ENCODE measurements at regions not wholly inside any gene's neighbourhood (a gene's known extent, or its start where the extent isn't known, plus 50 kb on each side); places are given as distances from the start of the nearest gene placed in this dataset.

DNA sequence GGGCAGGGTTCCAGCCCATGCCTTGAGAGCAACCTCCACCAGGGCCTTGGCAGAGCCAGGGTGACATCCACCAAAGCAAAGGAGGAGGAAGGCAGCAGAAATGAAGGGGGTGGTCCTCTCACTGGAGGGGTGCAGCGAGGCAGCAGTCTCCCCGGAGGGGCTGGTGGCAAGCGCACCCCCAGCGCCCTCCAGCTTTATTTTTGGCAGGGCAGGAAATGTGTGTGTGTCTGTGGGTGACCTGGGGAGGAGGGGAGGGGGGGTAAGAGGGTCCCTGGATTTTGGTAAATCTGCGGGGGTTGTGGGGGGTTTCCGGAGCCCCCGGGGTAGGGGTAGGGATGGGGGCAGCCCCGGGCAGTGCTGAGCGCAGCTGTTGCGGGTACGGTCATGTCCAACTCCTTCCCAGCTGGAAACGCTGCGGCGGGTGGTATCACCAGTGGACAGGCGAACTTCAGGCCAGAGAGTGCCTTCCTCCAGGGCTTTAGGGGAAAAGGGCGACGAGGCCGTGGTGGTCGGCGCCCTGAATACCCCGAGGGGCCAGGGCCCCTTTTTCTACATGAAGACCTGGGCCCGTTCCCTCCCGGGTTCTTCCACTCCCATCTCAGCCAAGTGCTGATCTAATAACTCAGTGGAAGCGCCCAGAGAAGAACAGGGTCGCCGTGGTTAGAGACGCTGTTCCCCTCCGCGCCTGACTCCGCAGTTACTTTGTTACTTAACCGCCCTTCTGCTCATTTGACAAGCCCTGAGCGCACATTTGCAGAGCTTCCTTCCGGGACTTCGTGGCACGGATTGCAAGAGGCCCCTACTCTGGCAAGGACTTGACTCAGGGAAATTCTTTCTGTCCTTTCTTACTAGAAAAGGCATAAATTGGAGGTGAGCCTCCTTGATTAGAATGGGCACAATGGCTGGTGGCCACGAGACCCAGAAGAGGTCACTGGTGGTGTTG lies 55.2 kb downstream of the FOS start:
- H3K27me3 ChIP-seq (replicated peaks; ENCODE audit: control insufficient read depth, insufficient read depth, low read length): no peaks in the 10 kb centered on the region
- H3K4me3 ChIP-seq (ENCODE audit: low read length): peak overlapping the region; percentile 20
- peaks cover 6% of the 10 kb centered on the region for H3K9me3 ChIP-seq (ENCODE audit: control insufficient read depth, low read length)
- DNase-seq (ENCODE audit: low read depth): no peak
- H3K4me1 ChIP-seq (ENCODE audit: control insufficient read depth, insufficient read depth, low read length): peaks cover 14% of the 10 kb centered on the region
- no peaks in the 10 kb centered on the region for H3K36me3 ChIP-seq (ENCODE audit: control insufficient read depth, insufficient read depth, low read length, severe bottlenecking)
- peak overlapping the region; percentile 2 for H3K9ac ChIP-seq (ENCODE audit: low read length)

DNA sequence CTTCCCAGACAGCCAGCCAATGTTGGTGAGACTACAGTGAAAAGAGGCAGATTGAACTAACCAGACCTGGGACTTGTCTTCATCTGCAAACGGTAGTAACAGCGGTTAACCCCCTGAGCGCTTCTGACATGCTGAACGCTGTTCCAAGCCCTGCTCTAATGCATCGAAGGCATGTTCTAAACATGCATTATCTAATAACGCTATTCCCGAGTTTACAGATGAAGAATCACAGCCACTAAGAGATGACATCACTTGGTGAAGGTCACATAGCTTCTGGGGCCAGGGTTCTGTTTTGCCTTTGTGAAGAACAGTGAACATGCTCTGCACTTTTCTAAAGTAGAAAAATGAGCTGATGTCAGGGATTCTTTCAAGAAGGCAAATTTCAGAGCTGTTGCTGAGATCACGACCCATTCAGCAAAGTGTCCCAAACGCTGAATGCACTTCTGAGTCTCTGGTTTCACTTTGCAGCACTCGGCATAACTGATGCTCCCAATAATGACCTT lies 56.0 kb downstream of the FOS start:
- Histone ChIP-seq H3K9me3 (ENCODE audit: control insufficient read depth, low read length) (peaks cover 6% of the 10 kb centered on the region), H3K4me3 (ENCODE audit: low read length) (peak overlapping the region; percentile 20)
- DNase-seq (ENCODE audit: low read depth): no peak

GRCh38 chr14:75335571-75335970 lies 56.9 kb downstream of the FOS start:
- H3K4me1 ChIP-seq (ENCODE audit: control insufficient read depth, insufficient read depth, low read length): peaks cover 30% of the 10 kb centered on the region
- peaks cover 6% of the 10 kb centered on the region for H3K9me3 ChIP-seq (ENCODE audit: control insufficient read depth, low read length)
- no peak overlapping the region for H3K4me3 ChIP-seq (ENCODE audit: low read length)
- H3K27me3 ChIP-seq (replicated peaks; ENCODE audit: control insufficient read depth, insufficient read depth, low read length): no peaks in the 10 kb centered on the region
- DNase-seq (ENCODE audit: low read depth): no peak
- H3K9ac ChIP-seq (ENCODE audit: low read length): no peak overlapping the region
- H3K36me3 ChIP-seq (ENCODE audit: control insufficient read depth, insufficient read depth, low read length, severe bottlenecking): no peaks in the 10 kb centered on the region

More for the DNA sequence above, 56.0 kb downstream of the FOS start:
- H3K9ac ChIP-seq (ENCODE audit: low read length): peak overlapping the region; percentile 2
- peaks cover 21% of the 10 kb centered on the region for H3K4me1 ChIP-seq (ENCODE audit: control insufficient read depth, insufficient read depth, low read length)
- H3K36me3 ChIP-seq (ENCODE audit: control insufficient read depth, insufficient read depth, low read length, severe bottlenecking): no peaks in the 10 kb centered on the region
- no peaks in the 10 kb centered on the region for H3K27me3 ChIP-seq (replicated peaks; ENCODE audit: control insufficient read depth, insufficient read depth, low read length)

DNA sequence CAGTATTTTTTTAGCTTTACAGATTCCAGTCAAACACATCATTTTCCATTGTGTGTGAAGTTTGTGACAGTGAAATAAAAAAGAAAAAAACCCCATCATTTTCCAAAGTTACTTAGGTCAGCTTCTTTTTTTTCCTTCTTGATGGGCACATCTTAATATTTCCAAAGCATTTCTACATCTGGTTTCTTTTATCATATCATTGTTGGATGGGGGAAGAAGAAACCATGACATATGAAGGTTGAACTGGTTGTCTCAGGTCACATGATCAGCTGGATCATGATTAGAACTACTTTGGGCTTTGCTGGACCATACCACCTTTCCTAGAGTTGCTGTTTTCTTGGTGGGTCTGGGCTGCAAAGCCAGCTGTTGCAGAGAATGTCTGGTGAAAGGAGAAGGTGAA lies 59.8 kb downstream of the FOS start:
- H3K9ac ChIP-seq (ENCODE audit: low read length): no peak overlapping the region
- H3K4me3 ChIP-seq (ENCODE audit: low read length): no peak overlapping the region
- H3K27me3 ChIP-seq (replicated peaks; ENCODE audit: control insufficient read depth, insufficient read depth, low read length): no peaks in the 10 kb centered on the region
- H3K4me1 ChIP-seq (ENCODE audit: control insufficient read depth, insufficient read depth, low read length): peaks cover 57% of the 10 kb centered on the region
- peaks cover 6% of the 10 kb centered on the region for H3K9me3 ChIP-seq (ENCODE audit: control insufficient read depth, low read length)
- no peaks in the 10 kb centered on the region for H3K36me3 ChIP-seq (ENCODE audit: control insufficient read depth, insufficient read depth, low read length, severe bottlenecking)
- DNase-seq (ENCODE audit: low read depth): no peak

GRCh38 chr14:75339059-75339458 lies 60.4 kb downstream of the FOS start:
- no peak overlapping the region for H3K4me3 ChIP-seq (ENCODE audit: low read length)
- H3K27me3 ChIP-seq (replicated peaks; ENCODE audit: control insufficient read depth, insufficient read depth, low read length): no peaks in the 10 kb centered on the region
- no peak overlapping the region for H3K9ac ChIP-seq (ENCODE audit: low read length)
- H3K4me1 ChIP-seq (ENCODE audit: control insufficient read depth, insufficient read depth, low read length): peaks cover 63% of the 10 kb centered on the region
- H3K36me3 ChIP-seq (ENCODE audit: control insufficient read depth, insufficient read depth, low read length, severe bottlenecking): no peaks in the 10 kb centered on the region
- peak; percentile 65 for DNase-seq (ENCODE audit: low read depth)
- peaks cover 6% of the 10 kb centered on the region for H3K9me3 ChIP-seq (ENCODE audit: control insufficient read depth, low read length)

- H3K36me3 ChIP-seq (ENCODE audit: control insufficient read depth, insufficient read depth, low read length, severe bottlenecking): no peaks in the 10 kb centered on the region
- no peak for DNase-seq (ENCODE audit: low read depth)
- H3K9me3 ChIP-seq (ENCODE audit: control insufficient read depth, low read length): peaks cover 11% of the 10 kb centered on the region
- no peak overlapping the region for H3K9ac ChIP-seq (ENCODE audit: low read length)
- no peak overlapping the region for H3K4me3 ChIP-seq (ENCODE audit: low read length)
- peaks cover 59% of the 10 kb centered on the region for H3K4me1 ChIP-seq (ENCODE audit: control insufficient read depth, insufficient read depth, low read length)
- no peaks in the 10 kb centered on the region for H3K27me3 ChIP-seq (replicated peaks; ENCODE audit: control insufficient read depth, insufficient read depth, low read length)
These were observed 62.3 kb downstream of the FOS start for GRCh38 chr14:75340921-75341320.

DNA sequence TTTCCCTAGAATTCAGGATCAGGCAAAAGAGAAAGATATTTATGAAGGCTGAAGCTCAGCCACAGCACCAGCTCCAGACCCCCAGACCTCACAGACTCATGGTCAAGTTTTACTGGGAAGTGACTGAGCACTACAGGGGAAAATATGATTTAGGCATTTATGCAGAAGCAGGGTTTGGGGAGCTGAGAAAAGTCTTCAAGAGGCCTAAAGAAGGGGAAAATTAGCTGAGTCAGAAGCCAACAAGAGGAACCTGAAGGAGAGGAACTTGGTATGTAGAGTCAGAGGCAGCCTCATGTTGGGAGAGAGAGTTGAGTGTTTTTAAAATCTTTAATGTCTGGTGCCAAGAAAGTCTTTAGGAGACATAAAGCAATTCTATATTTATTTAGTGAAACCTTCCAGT lies 63.0 kb downstream of the FOS start:
- Histone ChIP-seq H3K9me3 (ENCODE audit: control insufficient read depth, low read length) (peaks cover 11% of the 10 kb centered on the region), H3K9ac (ENCODE audit: low read length) (peak overlapping the region; percentile 19)

DNA sequence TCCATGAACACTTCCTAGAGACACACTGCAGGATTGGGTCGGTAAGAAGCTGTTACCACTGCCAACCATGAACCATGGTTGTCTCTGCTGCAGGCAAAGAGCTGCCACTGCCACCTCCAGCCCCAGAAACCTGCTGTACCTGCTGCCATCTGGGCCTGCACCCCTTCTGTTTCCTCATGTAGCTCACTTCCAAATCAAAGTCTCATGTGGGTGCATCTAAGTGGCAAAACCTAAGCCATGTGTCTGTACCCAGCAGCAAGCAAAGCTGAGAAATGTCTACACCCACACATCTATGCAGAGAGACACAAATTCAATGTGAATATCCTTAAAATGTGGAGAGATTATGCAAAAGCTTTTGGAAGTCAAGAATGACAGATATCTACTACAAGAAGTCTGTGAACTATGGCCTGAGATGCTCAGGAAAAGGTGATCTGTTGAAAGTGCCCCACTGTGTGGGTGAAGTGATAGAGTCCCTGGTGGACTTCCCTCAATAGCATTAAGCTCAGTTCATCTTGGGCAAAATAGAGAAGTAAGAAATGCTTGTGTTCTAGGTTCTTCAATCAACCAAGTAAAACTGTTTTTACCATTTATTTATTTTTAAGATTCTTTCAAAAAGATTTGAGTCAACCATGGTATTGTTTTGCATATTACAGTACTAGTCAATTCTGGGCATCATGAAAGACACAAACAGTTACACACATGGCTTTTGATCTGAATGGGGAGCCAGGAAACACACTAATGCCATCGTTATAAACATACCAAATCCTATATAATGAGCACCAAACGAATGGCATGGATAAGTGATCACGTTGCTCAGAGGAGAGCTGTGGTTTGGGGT lies 64.4 kb downstream of the FOS start:
- no peak for DNase-seq (ENCODE audit: low read depth)
- no peaks in the 10 kb centered on the region for H3K36me3 ChIP-seq (ENCODE audit: control insufficient read depth, insufficient read depth, low read length, severe bottlenecking)

More for the DNA sequence above, 63.0 kb downstream of the FOS start:
- H3K4me3 ChIP-seq (ENCODE audit: low read length): peak overlapping the region; percentile 6
- DNase-seq (ENCODE audit: low read depth): peak; percentile 2
- no peaks in the 10 kb centered on the region for H3K36me3 ChIP-seq (ENCODE audit: control insufficient read depth, insufficient read depth, low read length, severe bottlenecking)
- H3K27me3 ChIP-seq (replicated peaks; ENCODE audit: control insufficient read depth, insufficient read depth, low read length): no peaks in the 10 kb centered on the region
- peaks cover 59% of the 10 kb centered on the region for H3K4me1 ChIP-seq (ENCODE audit: control insufficient read depth, insufficient read depth, low read length)

DNA sequence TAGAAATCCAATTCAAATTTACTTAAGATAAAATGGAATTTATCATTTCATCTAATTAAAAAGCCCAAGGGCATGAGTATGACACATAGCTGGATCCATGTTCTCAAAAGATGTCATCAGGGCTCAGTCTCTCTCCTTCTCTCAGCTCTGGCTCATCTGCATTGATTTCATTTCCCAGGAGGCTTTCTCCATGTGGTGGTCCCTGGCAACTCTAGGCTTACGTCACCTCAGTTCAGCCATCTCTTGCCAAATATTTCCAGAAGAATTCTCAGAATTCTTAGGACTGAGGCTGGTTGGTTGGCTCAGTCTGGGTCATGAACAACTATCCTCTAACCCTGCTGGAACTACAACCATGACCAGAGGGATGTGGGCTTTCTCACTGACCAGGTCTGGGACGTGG lies 65.3 kb downstream of the FOS start:
- H3K4me3 ChIP-seq (ENCODE audit: low read length): no peak overlapping the region
- no peaks in the 10 kb centered on the region for H3K27me3 ChIP-seq (replicated peaks; ENCODE audit: control insufficient read depth, insufficient read depth, low read length)
- H3K4me1 ChIP-seq (ENCODE audit: control insufficient read depth, insufficient read depth, low read length): peaks cover 54% of the 10 kb centered on the region
- no peaks in the 10 kb centered on the region for H3K36me3 ChIP-seq (ENCODE audit: control insufficient read depth, insufficient read depth, low read length, severe bottlenecking)
- H3K9ac ChIP-seq (ENCODE audit: low read length): no peak overlapping the region
- peaks cover 6% of the 10 kb centered on the region for H3K9me3 ChIP-seq (ENCODE audit: control insufficient read depth, low read length)
- DNase-seq (ENCODE audit: low read depth): peak; percentile 7

More for the DNA sequence above, 64.4 kb downstream of the FOS start:
- Histone ChIP-seq H3K4me1 (ENCODE audit: control insufficient read depth, insufficient read depth, low read length) (peaks cover 59% of the 10 kb centered on the region), H3K27me3 (replicated peaks; ENCODE audit: control insufficient read depth, insufficient read depth, low read length) (no peaks in the 10 kb centered on the region), H3K9me3 (ENCODE audit: control insufficient read depth, low read length) (peaks cover 6% of the 10 kb centered on the region), H3K9ac (ENCODE audit: low read length) (no peak overlapping the region), H3K4me3 (ENCODE audit: low read length) (no peak overlapping the region)

- Histone ChIP-seq H3K36me3 (ENCODE audit: control insufficient read depth, insufficient read depth, low read length, severe bottlenecking) (no peaks in the 10 kb centered on the region), H3K4me3 (ENCODE audit: low read length) (no peak overlapping the region), H3K9me3 (ENCODE audit: control insufficient read depth, low read length) (peaks cover 6% of the 10 kb centered on the region), H3K9ac (ENCODE audit: low read length) (no peak overlapping the region), H3K4me1 (ENCODE audit: control insufficient read depth, insufficient read depth, low read length) (peaks cover 50% of the 10 kb centered on the region), H3K27me3 (replicated peaks; ENCODE audit: control insufficient read depth, insufficient read depth, low read length) (no peaks in the 10 kb centered on the region)
- no peak for DNase-seq (ENCODE audit: low read depth)
These were observed 65.8 kb downstream of the FOS start for GRCh38 chr14:75344411-75344810.

- no peak for DNase-seq (ENCODE audit: low read depth)
- peaks cover 8% of the 10 kb centered on the region for H3K9me3 ChIP-seq (ENCODE audit: control insufficient read depth, low read length)
- peaks cover 3% of the 10 kb centered on the region for H3K4me1 ChIP-seq (ENCODE audit: control insufficient read depth, insufficient read depth, low read length)
These were observed 72.0 kb downstream of the FOS start for GRCh38 chr14:75350505-75351060.

More at GRCh38 chr14:75350505-75351060, 72.0 kb downstream of the FOS start:
- Histone ChIP-seq H3K4me3 (ENCODE audit: low read length) (no peak overlapping the region), H3K36me3 (ENCODE audit: control insufficient read depth, insufficient read depth, low read length, severe bottlenecking) (no peaks in the 10 kb centered on the region), H3K27me3 (replicated peaks; ENCODE audit: control insufficient read depth, insufficient read depth, low read length) (no peaks in the 10 kb centered on the region), H3K9ac (ENCODE audit: low read length) (no peak overlapping the region)
